ENCODE measurements at regions not wholly inside any gene's neighbourhood (a gene's known extent, or its start where the extent isn't known, plus 50 kb on each side); places are given as distances from the start of the nearest gene placed in this dataset.

DNA sequence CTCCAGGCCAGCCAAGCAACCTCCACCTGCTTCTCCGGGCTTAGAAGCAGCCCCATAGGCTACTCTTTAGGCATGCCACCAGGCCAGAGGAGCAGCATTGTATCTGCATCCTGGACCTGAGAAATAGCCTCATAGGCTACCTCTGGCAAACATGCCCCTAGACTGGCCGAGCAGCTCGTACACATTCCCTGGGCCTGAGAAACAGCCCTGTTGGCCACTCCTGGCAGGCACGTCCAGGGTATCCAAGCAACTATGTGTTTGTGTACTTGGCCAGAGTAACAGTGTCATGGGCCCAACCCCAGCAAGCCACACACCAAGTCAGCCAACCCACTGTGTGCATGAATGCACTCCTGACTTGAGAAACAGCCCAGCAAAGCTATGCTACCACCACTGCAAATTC, 498.7 kb upstream of the CDIN1 start:
- ChIA-PET POLR2A (no interaction called here), CTCF (no interaction called here)
- Mint-ChIP-seq H3K27me3 (peaks cover 2% of the 10 kb centered on the region), H3K27ac (no peak overlapping the region), H3K36me3 (ENCODE audit: low read depth) (no peaks in the 10 kb centered on the region), H3K4me1 (no peaks in the 10 kb centered on the region), H3K4me3 (no peak overlapping the region), H3K9me3 (ENCODE audit: low read depth) (peaks cover 19% of the 10 kb centered on the region)
- intact Hi-C loops (cut with DNase I, micrococcal nuclease): no loop called here
- ATAC-seq (no peak), DNase-seq (no peak)

DNA sequence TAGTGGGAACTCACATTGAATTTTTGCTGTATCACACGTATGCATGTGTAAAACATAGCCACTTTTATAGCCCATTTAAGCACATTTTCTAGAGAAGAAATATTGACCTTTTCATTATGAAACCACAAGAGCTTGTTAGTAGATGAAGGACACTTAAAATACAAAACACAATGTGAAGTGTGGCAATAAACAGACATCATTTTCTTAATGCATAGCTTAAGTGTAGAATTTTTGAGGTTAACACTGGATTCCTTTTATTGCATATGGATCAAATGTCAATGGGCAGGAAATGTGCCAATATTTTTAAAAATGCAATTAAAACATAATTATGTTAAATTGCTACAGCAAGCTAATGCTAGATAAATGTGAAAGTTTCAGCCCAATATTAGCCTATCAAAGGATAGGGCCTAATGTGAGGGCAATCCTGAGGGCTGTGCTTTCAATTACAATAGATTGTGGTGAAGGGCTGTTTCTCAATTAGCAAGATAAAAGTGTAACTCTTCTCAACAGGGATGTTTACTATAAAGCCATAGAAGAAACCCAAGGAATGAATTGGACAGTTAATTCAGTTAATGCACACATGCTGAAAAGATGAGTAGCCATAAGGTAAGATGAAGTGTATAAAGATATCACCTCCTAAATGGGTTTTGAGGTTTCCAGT, 489.0 kb upstream of the CDIN1 start:
- Mint-ChIP-seq H3K27me3 (no peaks in the 10 kb centered on the region), H3K36me3 (ENCODE audit: low read depth) (no peaks in the 10 kb centered on the region), H3K9me3 (ENCODE audit: low read depth) (peaks cover 2% of the 10 kb centered on the region), H3K27ac (no peak overlapping the region), H3K4me1 (no peaks in the 10 kb centered on the region), H3K4me3 (no peak overlapping the region)
- ChIA-PET POLR2A (no interaction called here), CTCF (no interaction called here)
- ATAC-seq (no peak), DNase-seq (no peak)
- intact Hi-C loops (cut with DNase I, micrococcal nuclease): no loop called here

- ATAC-seq: no peak
- intact Hi-C loops (cut with DNase I, micrococcal nuclease): no loop called here
- POLR2A ChIA-PET: no interaction called here
These were observed 472.6 kb upstream of the CDIN1 start for GRCh38 chr15:36106640-36107335.

DNA sequence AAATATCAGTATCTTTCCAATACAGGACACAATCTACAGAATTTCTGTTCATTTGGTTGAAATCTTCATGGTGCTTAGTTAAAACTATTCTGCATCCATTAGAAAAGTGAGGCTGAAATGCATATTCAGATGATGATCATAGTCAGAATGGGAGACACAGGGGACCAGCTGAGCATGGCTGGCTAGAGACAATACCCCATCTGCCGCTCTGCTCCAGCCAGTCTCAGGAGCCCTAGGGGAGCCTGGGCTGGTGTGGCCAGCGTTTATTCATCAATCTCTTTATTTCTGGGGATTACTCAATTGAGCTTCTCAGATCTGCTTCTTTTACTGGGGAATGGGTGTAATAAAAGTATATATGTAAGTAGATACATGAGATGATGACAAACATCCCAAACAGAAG, 470.9 kb upstream of the CDIN1 start:
- Mint-ChIP-seq H3K9me3 (ENCODE audit: low read depth) (no peaks in the 10 kb centered on the region), H3K27ac (no peak overlapping the region), H3K4me1 (no peaks in the 10 kb centered on the region), H3K27me3 (no peaks in the 10 kb centered on the region), H3K4me3 (no peak overlapping the region), H3K36me3 (ENCODE audit: low read depth) (no peaks in the 10 kb centered on the region)
- no peak for ATAC-seq
- CTCF ChIA-PET: no interaction called here
- intact Hi-C loops (cut with DNase I, micrococcal nuclease): no loop called here
- POLR2A ChIA-PET: no interaction called here
- DNase-seq: no peak

More at GRCh38 chr15:36106640-36107335, 472.6 kb upstream of the CDIN1 start:
- H3K4me1 Mint-ChIP-seq: no peaks in the 10 kb centered on the region
- no peaks in the 10 kb centered on the region for H3K27me3 Mint-ChIP-seq
- peaks cover 1% of the 10 kb centered on the region for H3K9me3 Mint-ChIP-seq (ENCODE audit: low read depth)
- no peaks in the 10 kb centered on the region for H3K36me3 Mint-ChIP-seq (ENCODE audit: low read depth)
- H3K27ac Mint-ChIP-seq: no peak overlapping the region
- no peak for DNase-seq
- CTCF ChIA-PET: no interaction called here
- H3K4me3 Mint-ChIP-seq: no peak overlapping the region

GRCh38 chr15:36109943-36110658, 469.3 kb upstream of the CDIN1 start:
- CTCF ChIA-PET: no interaction called here

GRCh38 chr15:36110659-36110993, 468.8 kb upstream of the CDIN1 start:
- DNase-seq (no peak), ATAC-seq (no peak)
- intact Hi-C loops (cut with DNase I, micrococcal nuclease): no loop called here
- Mint-ChIP-seq H3K27me3 (no peaks in the 10 kb centered on the region), H3K9me3 (ENCODE audit: low read depth) (no peaks in the 10 kb centered on the region), H3K4me3 (no peak overlapping the region), H3K27ac (no peak overlapping the region), H3K4me1 (no peaks in the 10 kb centered on the region), H3K36me3 (ENCODE audit: low read depth) (no peaks in the 10 kb centered on the region)
- POLR2A ChIA-PET: no interaction called here
- CTCF ChIA-PET: no interaction called here

More at GRCh38 chr15:36109943-36110658, 469.3 kb upstream of the CDIN1 start:
- no peaks in the 10 kb centered on the region for H3K27me3 Mint-ChIP-seq
- POLR2A ChIA-PET: no interaction called here
- H3K36me3 Mint-ChIP-seq (ENCODE audit: low read depth): no peaks in the 10 kb centered on the region
- H3K4me1 Mint-ChIP-seq: no peaks in the 10 kb centered on the region
- intact Hi-C loops (cut with DNase I, micrococcal nuclease): no loop called here
- ATAC-seq (no peak), DNase-seq (no peak)
- no peak overlapping the region for H3K4me3 Mint-ChIP-seq
- H3K9me3 Mint-ChIP-seq (ENCODE audit: low read depth): no peaks in the 10 kb centered on the region
- no peak overlapping the region for H3K27ac Mint-ChIP-seq

DNA sequence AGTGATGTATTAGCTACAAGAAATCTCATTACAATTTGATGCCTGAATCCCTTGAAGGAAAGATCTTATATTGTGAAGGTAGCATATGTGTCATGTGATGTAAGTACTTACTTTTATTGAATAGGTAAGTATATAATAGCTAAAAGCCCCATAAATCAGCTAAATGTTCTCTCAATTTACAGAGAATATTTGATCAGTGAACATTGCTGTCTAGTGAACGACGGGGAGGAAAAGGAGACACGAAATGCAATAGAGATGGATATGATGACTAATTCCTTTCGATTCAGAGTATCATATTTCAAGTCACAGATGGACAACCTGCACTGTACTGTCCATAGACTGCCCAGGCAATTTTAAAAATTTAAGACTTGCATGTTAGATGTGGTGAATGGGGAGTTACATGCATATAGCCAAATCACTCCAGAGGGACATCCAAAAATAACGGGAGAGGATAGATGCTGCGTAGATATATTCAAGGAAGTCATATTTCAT, 462.1 kb upstream of the CDIN1 start:
- Mint-ChIP-seq H3K27me3 (no peaks in the 10 kb centered on the region), H3K27ac (no peak overlapping the region), H3K4me1 (no peaks in the 10 kb centered on the region), H3K4me3 (no peak overlapping the region), H3K9me3 (ENCODE audit: low read depth) (peaks cover 3% of the 10 kb centered on the region), H3K36me3 (ENCODE audit: low read depth) (no peaks in the 10 kb centered on the region)
- ATAC-seq: no peak
- POLR2A ChIA-PET: no interaction called here
- intact Hi-C loops (cut with DNase I, micrococcal nuclease): no loop called here
- no peak for DNase-seq
- CTCF ChIA-PET: no interaction called here

DNA sequence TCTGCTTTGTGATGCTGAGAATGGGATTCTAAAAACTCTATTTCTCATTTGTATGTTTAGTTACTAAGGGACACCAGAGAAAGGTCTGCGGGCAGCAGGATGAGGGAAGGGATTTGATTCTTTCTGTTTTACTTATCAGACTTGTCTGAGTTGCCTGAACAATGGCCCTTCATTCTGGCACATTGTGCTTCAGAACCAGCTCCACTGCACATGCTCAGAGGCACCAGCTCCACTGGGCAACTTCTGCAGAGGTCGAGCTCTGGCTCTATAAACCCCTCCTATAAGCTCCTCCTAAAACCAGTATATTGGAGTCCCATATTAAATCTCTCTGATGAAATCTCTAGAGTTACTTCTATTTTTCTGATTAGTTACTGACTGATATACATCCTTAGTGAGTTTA, 453.2 kb upstream of the CDIN1 start:
- no peaks in the 10 kb centered on the region for H3K4me1 Mint-ChIP-seq
- H3K27me3 Mint-ChIP-seq: no peaks in the 10 kb centered on the region
- POLR2A ChIA-PET: no interaction called here
- CTCF ChIA-PET: interaction anchor here (0.6 kb wide), 1 partner anchor 59 kb away, joined by 3 read pairs; no protein-coding TSS in a partner anchor
- DNase-seq: no peak
- ATAC-seq: no peak
- no peak overlapping the region for H3K27ac Mint-ChIP-seq
- no peak overlapping the region for H3K4me3 Mint-ChIP-seq
- peaks cover 6% of the 10 kb centered on the region for H3K9me3 Mint-ChIP-seq (ENCODE audit: low read depth)
- intact Hi-C loops (cut with DNase I, micrococcal nuclease): no loop called here
- no peaks in the 10 kb centered on the region for H3K36me3 Mint-ChIP-seq (ENCODE audit: low read depth)

- POLR2A ChIA-PET: no interaction called here
These were observed 448.6 kb upstream of the CDIN1 start for GRCh38 chr15:36130641-36131310.

GRCh38 chr15:36133742-36134141, 445.7 kb upstream of the CDIN1 start:
- ATAC-seq (no peak), DNase-seq (no peak)
- H3K36me3 Mint-ChIP-seq (ENCODE audit: low read depth): no peaks in the 10 kb centered on the region
- no peak overlapping the region for H3K27ac Mint-ChIP-seq
- no peaks in the 10 kb centered on the region for H3K27me3 Mint-ChIP-seq
- intact Hi-C loops (cut with DNase I, micrococcal nuclease): no loop called here
- ChIA-PET POLR2A (no interaction called here), CTCF (no interaction called here)
- H3K4me3 Mint-ChIP-seq: no peak overlapping the region
- peaks cover 11% of the 10 kb centered on the region for H3K9me3 Mint-ChIP-seq (ENCODE audit: low read depth)
- H3K4me1 Mint-ChIP-seq: no peaks in the 10 kb centered on the region

More at GRCh38 chr15:36130641-36131310, 448.6 kb upstream of the CDIN1 start:
- Mint-ChIP-seq H3K27me3 (no peaks in the 10 kb centered on the region), H3K4me1 (no peaks in the 10 kb centered on the region), H3K36me3 (ENCODE audit: low read depth) (no peaks in the 10 kb centered on the region), H3K27ac (no peak overlapping the region), H3K4me3 (no peak overlapping the region), H3K9me3 (ENCODE audit: low read depth) (peaks cover 8% of the 10 kb centered on the region)
- CTCF ChIA-PET: no interaction called here
- DNase-seq (no peak), ATAC-seq (no peak)
- intact Hi-C loops (cut with DNase I, micrococcal nuclease): no loop called here

DNA sequence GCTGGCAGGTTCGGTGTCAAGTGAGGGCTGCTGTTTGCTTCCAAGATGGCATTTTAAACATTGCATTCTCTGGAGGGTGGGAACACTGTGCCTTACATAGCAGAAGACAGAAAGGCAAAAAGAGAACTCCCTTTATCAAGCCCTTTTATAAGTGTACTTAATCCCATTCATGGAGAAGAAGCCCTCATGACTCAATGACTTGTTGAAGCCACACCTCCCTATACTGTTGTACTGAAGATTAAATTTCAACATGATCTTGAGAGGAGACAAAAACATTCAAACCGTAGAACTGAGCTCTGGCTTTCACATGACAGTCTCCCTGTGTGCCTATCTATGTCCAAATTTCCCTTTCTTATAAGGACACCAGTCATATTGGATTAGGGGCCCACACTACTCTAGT, 443.4 kb upstream of the CDIN1 start:
- H3K4me3 Mint-ChIP-seq: no peak overlapping the region
- H3K9me3 Mint-ChIP-seq (ENCODE audit: low read depth): peaks cover 9% of the 10 kb centered on the region
- POLR2A ChIA-PET: no interaction called here
- intact Hi-C loops (cut with DNase I, micrococcal nuclease): no loop called here
- no peak overlapping the region for H3K27ac Mint-ChIP-seq
- DNase-seq (no peak), ATAC-seq (no peak)
- H3K27me3 Mint-ChIP-seq: no peaks in the 10 kb centered on the region
- CTCF ChIA-PET: no interaction called here
- H3K4me1 Mint-ChIP-seq: no peaks in the 10 kb centered on the region
- no peaks in the 10 kb centered on the region for H3K36me3 Mint-ChIP-seq (ENCODE audit: low read depth)

- ChIA-PET CTCF (no interaction called here), POLR2A (no interaction called here)
- intact Hi-C loops (cut with DNase I, micrococcal nuclease): no loop called here
- no peak for DNase-seq
- H3K36me3 Mint-ChIP-seq (ENCODE audit: low read depth): no peaks in the 10 kb centered on the region
- H3K4me1 Mint-ChIP-seq: no peaks in the 10 kb centered on the region
- ATAC-seq: no peak
- peaks cover 7% of the 10 kb centered on the region for H3K9me3 Mint-ChIP-seq (ENCODE audit: low read depth)
- H3K27me3 Mint-ChIP-seq: no peaks in the 10 kb centered on the region
- H3K27ac Mint-ChIP-seq: no peak overlapping the region
- H3K4me3 Mint-ChIP-seq: no peak overlapping the region
These were observed 426.5 kb upstream of the CDIN1 start for GRCh38 chr15:36152936-36153335.

All from activated CD4-positive, alpha-beta T cell treated with anti-CD3 and anti-CD28 coated beads for 36 hours (primary cell).